PFSK-1 (cell line): ENCODE measurements at regions not wholly inside any gene's neighbourhood (a gene's known extent, or its start where the extent isn't known, plus 50 kb on each side); places are given as distances from the start of the nearest gene placed in this dataset.

Source experiments
- FOXP2 ChIP-seq: optimal IDR thresholded peaks from 2 replicates; pipeline ENCODE3; 2011; ENCODE audit warnings: borderline replicate concordance, control low read depth, inconsistent platforms; ENCODE audit not compliant: insufficient read depth; ENCODE audit errors: extremely low read length, extremely low read depth
- POLR2AphosphoS5 ChIP-seq: IDR thresholded peaks from 2 replicates; pipeline ENCODE4 v1.6.1; 2012; ENCODE audit warnings: low read depth, mild to moderate bottlenecking, control low read depth, low read length, moderate library complexity
- REST ChIP-seq, 2 experiments: IDR thresholded peaks; 2 replicates each; pipeline versions ENCODE4 v1.6.1 to v1.8.0; 2011 to 2012; ENCODE audit warnings: low read depth in 2 of 2, low read length in 2 of 2, control low read depth in 1 of 2, inconsistent platforms in 1 of 2, mild to moderate bottlenecking in 1 of 2, moderate library complexity in 1 of 2; ENCODE audit not compliant: insufficient read depth in 1 of 2
- SIN3A ChIP-seq: IDR thresholded peaks from 2 replicates; pipeline ENCODE4 v1.6.1; 2012; ENCODE audit warnings: mild to moderate bottlenecking, low read length, moderate library complexity, borderline replicate concordance; ENCODE audit not compliant: insufficient read depth
- TAF1 ChIP-seq: IDR thresholded peaks from 2 replicates; pipeline ENCODE4 v1.6.1; 2012; ENCODE audit warnings: low read length, control low read depth, borderline replicate concordance; ENCODE audit not compliant: insufficient read depth

DNA sequence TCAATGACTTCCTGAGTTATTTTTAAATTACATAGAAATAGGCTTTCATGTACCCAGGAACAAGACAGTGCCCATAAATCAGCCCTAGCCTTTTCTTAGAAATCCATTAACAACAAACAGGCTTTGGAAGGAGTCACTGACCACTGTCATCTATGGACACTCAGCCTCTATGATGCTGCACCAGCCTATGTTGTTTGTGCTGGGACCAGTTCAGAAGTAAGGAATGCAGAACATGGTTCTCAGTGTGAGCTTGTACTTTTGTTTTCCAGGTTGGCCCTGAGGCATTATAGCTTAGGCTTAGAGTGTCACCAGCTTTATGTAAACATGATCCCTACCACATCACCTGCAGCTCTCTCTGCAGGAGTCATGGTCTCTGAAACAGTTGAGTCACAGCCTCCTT lies 335.7 kb upstream of the CDH7 start:
- no peak for TF ChIP-seq REST (IDR thresholded peaks at IDR 0.05; ENCODE audit: insufficient read depth in 1 of 2, low read depth in 2 of 2, low read length in 2 of 2)
- no peak for TF ChIP-seq POLR2AphosphoS5
- no peak for TF ChIP-seq TAF1
- TF ChIP-seq SIN3A = no peak
- TF ChIP-seq FOXP2 = no peak
